Fibroblast of the conjunctiva (primary cell): ENCODE measurements at regions not wholly inside any gene's neighbourhood (a gene's known extent, or its start where the extent isn't known, plus 50 kb on each side); places are given as distances from the start of the nearest gene placed in this dataset.
"Not testable (repeated sequence)": the region's sequence is repeated elsewhere in the genome, so short reads cannot be mapped to it uniquely, and the experiment has no call there.

Experiments used
- DNase-seq: peaks from one replicate; pipeline ENCODE4 v3.0.0-alpha.2; 2010; ENCODE audit warnings: low read depth

GRCh38 chr21:38041493-38041892 lies 125.2 kb upstream of the KCNJ6 start:
- no peak for DNase-seq

GRCh38 chr21:38042246-38042645 lies 126.0 kb upstream of the KCNJ6 start:
- DNase-seq: no peak

- no peak for DNase-seq
Measured at GRCh38 chr21:38048167-38048566, 131.9 kb upstream of the KCNJ6 start.

GRCh38 chr21:38054334-38054733 lies 138.1 kb upstream of the KCNJ6 start:
- DNase-seq: no peak

- DNase-seq: no peak
Measured at GRCh38 chr21:38056481-38056880, 140.2 kb upstream of the KCNJ6 start.

GRCh38 chr21:38057626-38058025 lies 141.4 kb upstream of the KCNJ6 start:
- no peak for DNase-seq

- DNase-seq: no peak
Measured at GRCh38 chr21:38060533-38060932, 144.3 kb upstream of the KCNJ6 start.

- no peak for DNase-seq
Measured at GRCh38 chr21:38067086-38067739, 151.0 kb upstream of the KCNJ6 start.

GRCh38 chr21:38072489-38072888 lies 156.2 kb upstream of the KCNJ6 start:
- DNase-seq: no peak

- no peak for DNase-seq
Measured at GRCh38 chr21:38075833-38076587, 159.8 kb upstream of the KCNJ6 start.

GRCh38 chr21:38077569-38077968 lies 161.3 kb upstream of the KCNJ6 start:
- DNase-seq: no peak

- no peak for DNase-seq
Measured at GRCh38 chr21:38080888-38081287, 164.6 kb upstream of the KCNJ6 start.

GRCh38 chr21:38081708-38082107 lies 165.5 kb upstream of the KCNJ6 start:
- DNase-seq: no peak

- DNase-seq: no peak
Measured at GRCh38 chr21:38082936-38083485, 166.8 kb upstream of the KCNJ6 start.

GRCh38 chr21:38083535-38083934 lies 167.3 kb upstream of the KCNJ6 start:
- DNase-seq: no peak

- DNase-seq: no peak
Measured at GRCh38 chr21:38086580-38086979, 170.2 kb upstream of the KCNJ15 start.

- DNase-seq: no peak
Measured at GRCh38 chr21:38088916-38089762, 167.7 kb upstream of the KCNJ15 start.

GRCh38 chr21:38089763-38090046 lies 167.1 kb upstream of the KCNJ15 start:
- DNase-seq: no peak

GRCh38 chr21:38091061-38091460 lies 165.7 kb upstream of the KCNJ15 start:
- DNase-seq: not testable (repeated sequence)

- DNase-seq: no peak
Measured at GRCh38 chr21:38092051-38092450, 164.7 kb upstream of the KCNJ15 start.

- DNase-seq: no peak
Measured at GRCh38 chr21:38095220-38095619, 161.6 kb upstream of the KCNJ15 start.

GRCh38 chr21:38097789-38098188 lies 159.0 kb upstream of the KCNJ15 start:
- DNase-seq: no peak
